ENCODE measurements at regions not wholly inside any gene's neighbourhood (a gene's known extent, or its start where the extent isn't known, plus 50 kb on each side); places are given as distances from the start of the nearest gene placed in this dataset.

GRCh38 chr14:84825481-84826251 is 704.3 kb upstream of the FLRT2 start:
- H3K27me3 ChIP-seq = no peaks in the 10 kb centered on the region
- no peak for DNase-seq (ENCODE audit: extremely low spot score in 2 of 2)
- intact Hi-C loops (cut with DNase I) = loop anchor here (5.0 kb wide), 1 partner anchor 1758 kb away; no protein-coding TSS in a partner anchor
- no peak overlapping the region for H3K27ac ChIP-seq
- no peaks in the 10 kb centered on the region for H3K9me3 ChIP-seq
- TF ChIP-seq POLR2AphosphoS5 (IDR thresholded peaks at IDR 0.05; ENCODE audit: insufficient read depth in 1 of 2, low read depth in 1 of 2) = no peak
- H3K4me3 ChIP-seq = no peak overlapping the region
- H3K36me3 ChIP-seq = no peaks in the 10 kb centered on the region
- H3K4me1 ChIP-seq = no peaks in the 10 kb centered on the region

DNA sequence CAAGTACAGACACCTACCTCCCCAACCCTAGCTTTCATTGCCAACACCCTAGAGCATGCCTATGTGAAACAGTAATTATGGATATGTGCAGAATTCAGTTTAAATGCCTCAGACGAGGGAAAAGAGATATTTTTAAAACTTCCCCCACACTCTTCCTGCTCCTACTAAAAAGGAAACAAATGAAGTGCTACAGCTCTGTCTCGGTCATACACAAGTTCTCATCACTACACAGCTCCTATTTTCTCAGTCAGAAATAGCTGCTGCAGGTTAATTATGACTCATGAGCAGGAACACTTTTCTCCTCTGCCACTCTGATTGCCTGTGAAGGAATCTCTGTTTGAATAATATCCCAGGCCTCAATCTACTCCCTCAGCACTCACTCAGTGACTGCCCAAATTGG is 703.6 kb upstream of the FLRT2 start:
- Histone ChIP-seq H3K36me3 (no peaks in the 10 kb centered on the region), H3K4me1 (no peaks in the 10 kb centered on the region), H3K27ac (no peak overlapping the region), H3K4me3 (no peak overlapping the region), H3K9me3 (no peaks in the 10 kb centered on the region), H3K27me3 (no peaks in the 10 kb centered on the region)
- TF ChIP-seq POLR2AphosphoS5 (IDR thresholded peaks at IDR 0.05; ENCODE audit: insufficient read depth in 1 of 2, low read depth in 1 of 2) = no peak
- TF ChIP-seq POLR2A (IDR thresholded peaks at IDR 0.05) = no peak
- intact Hi-C loops (cut with DNase I) = loop anchor here (5.0 kb wide), 1 partner anchor 1759 kb away; no protein-coding TSS in a partner anchor
- DNase-seq (ENCODE audit: extremely low spot score in 2 of 2) = no peak

- intact Hi-C loops (cut with DNase I) = no loop called here
- H3K4me1 ChIP-seq = no peaks in the 10 kb centered on the region
- H3K27me3 ChIP-seq = no peaks in the 10 kb centered on the region
- DNase-seq (ENCODE audit: extremely low spot score in 2 of 2) = no peak
- TF ChIP-seq POLR2A (IDR thresholded peaks at IDR 0.05) (no peak), POLR2AphosphoS5 (IDR thresholded peaks at IDR 0.05; ENCODE audit: insufficient read depth in 1 of 2, low read depth in 1 of 2) (no peak), CTCF (IDR thresholded peaks at IDR 0.05) (no peak)
- H3K36me3 ChIP-seq = no peaks in the 10 kb centered on the region
- H3K4me3 ChIP-seq = no peak overlapping the region
- H3K9me3 ChIP-seq = no peaks in the 10 kb centered on the region
- no peak overlapping the region for H3K27ac ChIP-seq
These were observed 679.3 kb upstream of the FLRT2 start for GRCh38 chr14:84850595-84850994.

DNA sequence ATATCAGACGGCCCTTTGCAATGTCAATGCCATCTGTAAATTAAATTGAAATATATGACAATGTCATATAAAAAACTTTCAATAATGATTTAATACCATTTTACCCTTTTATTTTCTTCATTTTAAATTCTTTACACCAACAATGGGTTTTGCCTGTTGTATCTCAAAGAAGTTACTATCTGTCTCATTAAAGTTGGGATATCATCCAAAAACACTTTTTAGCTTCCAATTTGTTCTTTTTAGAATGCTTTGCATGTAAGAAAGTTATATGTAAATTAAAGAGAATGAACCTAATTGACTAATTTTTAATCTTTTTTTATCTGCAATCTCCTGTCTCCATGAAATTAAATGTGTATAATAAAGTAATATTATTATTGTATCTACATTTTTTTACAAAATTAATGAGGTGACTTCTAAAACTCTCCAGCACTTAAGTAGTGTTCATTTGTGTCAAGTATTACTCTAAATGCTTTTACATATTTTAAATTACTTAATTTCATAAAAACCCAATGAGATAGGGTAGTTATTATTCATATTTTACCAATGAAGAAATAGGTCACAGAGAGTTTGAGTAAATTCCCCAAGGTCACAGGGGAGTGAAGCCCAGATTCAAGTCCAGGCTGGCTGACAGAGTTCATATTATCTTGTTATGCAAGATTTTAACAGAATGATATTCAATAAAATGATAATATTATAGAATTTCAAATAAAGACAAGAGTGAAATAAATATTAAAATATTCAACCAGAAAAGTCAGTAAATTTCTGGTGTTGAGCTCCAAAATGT is 673.0 kb upstream of the FLRT2 start:
- Histone ChIP-seq H3K4me1 (no peaks in the 10 kb centered on the region), H3K4me3 (no peak overlapping the region), H3K36me3 (no peaks in the 10 kb centered on the region), H3K27ac (no peak overlapping the region), H3K27me3 (no peaks in the 10 kb centered on the region), H3K9me3 (no peaks in the 10 kb centered on the region)
- no peak for TF ChIP-seq CTCF (IDR thresholded peaks at IDR 0.05)
- no peak for TF ChIP-seq POLR2AphosphoS5 (IDR thresholded peaks at IDR 0.05; ENCODE audit: insufficient read depth in 1 of 2, low read depth in 1 of 2)
- TF ChIP-seq POLR2A (IDR thresholded peaks at IDR 0.05) = no peak
- intact Hi-C loops (cut with DNase I) = no loop called here
- no peak for DNase-seq (ENCODE audit: extremely low spot score in 2 of 2)

GRCh38 chr14:84857571-84857970 is 672.4 kb upstream of the FLRT2 start:
- DNase-seq (ENCODE audit: extremely low spot score in 2 of 2) = no peak
- intact Hi-C loops (cut with DNase I) = no loop called here
- Histone ChIP-seq H3K27ac (no peak overlapping the region), H3K36me3 (no peaks in the 10 kb centered on the region), H3K4me3 (no peak overlapping the region), H3K9me3 (no peaks in the 10 kb centered on the region), H3K4me1 (no peaks in the 10 kb centered on the region), H3K27me3 (no peaks in the 10 kb centered on the region)
- no peak for TF ChIP-seq POLR2A (IDR thresholded peaks at IDR 0.05)
- no peak for TF ChIP-seq POLR2AphosphoS5 (IDR thresholded peaks at IDR 0.05; ENCODE audit: insufficient read depth in 1 of 2, low read depth in 1 of 2)
- no peak for TF ChIP-seq CTCF (IDR thresholded peaks at IDR 0.05)

Measured in vagina (tissue), 2 donors.